BJ (cell line): ENCODE measurements at regions not wholly inside any gene's neighbourhood (a gene's known extent, or its start where the extent isn't known, plus 50 kb on each side); places are given as distances from the start of the nearest gene placed in this dataset.

Source experiments
- CTCF ChIA-PET: fragments of 350-600 bp; formaldehyde crosslinking; extraction: SDS; loops from one replicate; lab custom pipeline; 2021; ENCODE audit warnings: antibody characterized with exemption, inconsistent platforms; lab: Yijun Ruan, JAX
- POLR2A ChIA-PET: fragments of 300-600 bp; sonication (Branson Sonifier 250); formaldehyde crosslinking; extraction: SDS; loops from one replicate; lab custom pipeline; 2021; ENCODE audit warnings: antibody characterized with exemption; lab: Charles Lee
- DNase-seq: peaks from one replicate; pipeline ENCODE4 v3.0.0-alpha.2; 2011; ENCODE audit warnings: low read depth
- H3K27me3 ChIP-seq: 2 replicates; pipeline ENCODE4 v1.6.0; 2011; ENCODE audit warnings: low read length; ENCODE audit not compliant: control insufficient read depth, insufficient read depth
- H3K36me3 ChIP-seq: 2 replicates; pipeline ENCODE4 v1.5.1; 2011; ENCODE audit warnings: low read length; ENCODE audit not compliant: control insufficient read depth, insufficient read depth
- H3K4me3 ChIP-seq: 2 replicates; pipeline ENCODE4 v1.5.1; 2011; ENCODE audit warnings: low read depth, mild to moderate bottlenecking, control low read depth, low read length
- CTCF ChIP-seq: IDR thresholded peaks from 2 replicates; pipeline ENCODE4 v1.5.1; 2011; ENCODE audit warnings: low read depth, mild to moderate bottlenecking, control low read depth, inconsistent platforms, low read length, moderate library complexity; ENCODE audit not compliant: insufficient read depth

DNA sequence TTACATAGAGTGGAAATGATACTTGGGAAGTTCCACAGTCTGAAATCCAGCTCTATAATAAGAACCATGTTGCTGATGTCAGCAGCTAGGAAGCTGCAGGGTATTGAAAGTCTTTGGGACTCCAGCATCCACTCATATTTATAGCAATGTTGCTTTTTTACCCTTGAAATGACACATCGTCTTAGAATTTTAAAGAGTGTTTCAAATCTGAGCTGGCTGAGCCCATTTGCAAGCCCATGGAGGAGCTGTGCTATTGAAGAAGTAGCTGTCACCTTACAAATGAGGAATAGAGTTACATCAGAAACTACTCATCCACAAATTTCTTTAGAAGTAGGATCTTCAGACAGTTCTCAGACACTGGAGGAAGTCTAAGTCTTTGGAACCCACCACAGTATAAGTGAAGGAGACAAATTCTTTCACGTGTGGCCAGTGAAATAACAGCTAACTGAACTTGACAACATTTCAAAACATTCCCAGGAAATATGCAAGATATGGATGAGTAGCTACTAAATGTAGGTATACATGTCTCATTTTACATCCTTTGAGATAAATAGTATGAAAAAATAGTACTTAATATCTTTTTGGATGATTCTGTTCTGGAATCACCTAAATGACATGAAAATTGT lies 203.6 kb downstream of the ZNF365 start:
- CTCF ChIA-PET: interaction anchor here (0.5 to 2.2 kb wide), 9 partner anchors 12 to 506 kb away, joined by 3 to 6 read pairs (median 3); no protein-coding TSS in a partner anchor

DNA sequence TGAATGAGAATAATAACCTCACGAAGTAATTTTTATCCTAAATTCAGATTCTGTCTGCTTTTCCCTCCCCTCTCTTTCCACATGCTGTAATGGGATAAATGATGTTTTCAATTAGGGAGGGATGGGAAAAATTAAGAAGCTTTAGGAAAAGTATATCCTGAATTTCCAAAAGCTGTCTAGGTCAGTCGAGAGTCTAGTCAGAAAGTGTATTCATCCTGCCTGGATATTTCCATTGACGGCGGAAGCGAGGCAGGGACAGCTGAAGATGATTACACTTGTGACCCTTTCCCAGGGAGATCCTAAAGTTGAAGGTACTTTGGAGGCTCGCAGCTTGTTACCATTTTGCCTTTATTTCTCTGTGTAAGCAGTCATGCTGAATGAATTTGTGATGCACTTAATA lies 204.1 kb downstream of the ZNF365 start:
- Histone ChIP-seq H3K36me3 (no peaks in the 10 kb centered on the region), H3K4me3 (no peak overlapping the region), H3K27me3 (no peaks in the 10 kb centered on the region)
- ChIA-PET CTCF (interaction anchor here (0.7 to 2.2 kb wide), 7 partner anchors 13 to 505 kb away, joined by 3 to 6 read pairs (median 3); no protein-coding TSS in a partner anchor), POLR2A (interaction anchor here (1.2 kb wide), 1 partner anchor 14 kb away, joined by 6 read pairs; no protein-coding TSS in a partner anchor)
- DNase-seq: no peak
- TF ChIP-seq CTCF: no peak

More for the DNA sequence above, 203.6 kb downstream of the ZNF365 start:
- Histone ChIP-seq H3K27me3 (no peaks in the 10 kb centered on the region), H3K4me3 (no peak overlapping the region), H3K36me3 (no peaks in the 10 kb centered on the region)
- TF ChIP-seq CTCF: no peak
- POLR2A ChIA-PET: interaction anchor here (1.2 kb wide), 1 partner anchor 14 kb away, joined by 6 read pairs; no protein-coding TSS in a partner anchor
- DNase-seq: peak; percentile 85

GRCh38 chr10:62578916-62579315 lies 204.7 kb downstream of the ZNF365 start:
- no peaks in the 10 kb centered on the region for H3K36me3 ChIP-seq
- H3K4me3 ChIP-seq: no peak overlapping the region
- ChIA-PET POLR2A (no interaction called here), CTCF (interaction anchor here (1.3 to 2.2 kb wide), 4 partner anchors 14 to 505 kb away, joined by 3 to 6 read pairs (median 5); no protein-coding TSS in a partner anchor)
- no peak for TF ChIP-seq CTCF
- no peaks in the 10 kb centered on the region for H3K27me3 ChIP-seq
- DNase-seq: no peak

DNA sequence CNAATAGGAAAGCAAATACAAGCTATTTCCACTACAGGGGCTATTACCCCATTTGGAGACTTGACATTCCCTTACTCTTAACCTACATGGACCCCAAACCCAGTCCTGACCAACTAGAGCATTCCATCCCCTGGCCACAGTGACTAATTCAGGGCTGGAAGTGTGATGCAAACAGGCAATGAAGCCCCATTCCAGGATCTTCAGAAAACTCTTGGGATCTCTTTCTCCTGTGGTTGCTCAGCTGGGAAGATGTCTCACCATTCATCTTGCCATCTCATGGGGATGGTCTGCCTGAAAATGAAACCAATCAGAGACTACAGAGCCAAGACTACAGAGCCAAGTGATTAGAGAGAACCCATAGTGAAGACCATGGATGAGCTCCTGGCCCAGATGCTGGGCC lies 206.2 kb downstream of the ZNF365 start:
- TF ChIP-seq CTCF: no peak
- H3K36me3 ChIP-seq: no peaks in the 10 kb centered on the region
- ChIA-PET CTCF (interaction anchor here (0.6 to 1.5 kb wide), 4 partner anchors 13 to 89 kb away, joined by 3 to 4 read pairs (median 4); no protein-coding TSS in a partner anchor), POLR2A (no interaction called here)
- DNase-seq: no peak
- no peak overlapping the region for H3K4me3 ChIP-seq
- H3K27me3 ChIP-seq: no peaks in the 10 kb centered on the region

DNA sequence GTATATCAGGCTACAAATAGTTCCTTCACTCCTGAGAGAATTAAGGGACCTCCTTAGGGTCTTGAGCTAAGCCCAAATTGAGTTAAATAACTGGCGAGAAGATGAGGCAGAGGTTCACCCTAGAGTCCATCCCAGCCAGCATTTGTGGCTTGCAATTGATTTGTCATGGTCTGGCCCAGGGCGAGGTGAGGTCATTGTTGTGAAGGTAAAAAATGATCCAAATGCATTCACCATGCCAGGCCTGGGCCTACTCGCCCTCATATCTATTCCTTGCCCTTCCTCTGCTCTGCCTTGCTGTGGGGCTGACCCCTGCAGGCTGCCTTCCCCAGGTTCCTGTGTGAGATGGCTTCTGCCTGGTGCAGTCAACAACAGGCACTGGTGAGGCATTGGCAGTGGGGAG lies 207.2 kb downstream of the ZNF365 start:
- no peak for TF ChIP-seq CTCF
- no peak overlapping the region for H3K4me3 ChIP-seq
- CTCF ChIA-PET: interaction anchor here (0.9 to 1.5 kb wide), 2 partner anchors 10 to 12 kb away, joined by 3 to 4 read pairs; no protein-coding TSS in a partner anchor
- no peaks in the 10 kb centered on the region for H3K36me3 ChIP-seq
- POLR2A ChIA-PET: no interaction called here
- DNase-seq: no peak
- no peaks in the 10 kb centered on the region for H3K27me3 ChIP-seq
